Uterus (tissue), 3 donors: ENCODE measurements at regions not wholly inside any gene's neighbourhood (a gene's known extent, or its start where the extent isn't known, plus 50 kb on each side); places are given as distances from the start of the nearest gene placed in this dataset.
"Not testable (repeated sequence)": the region's sequence is repeated elsewhere in the genome, so short reads cannot be mapped to it uniquely, and the experiment has no call there.

Experiments used
- DNase-seq, 2 donors: peaks; one replicate each; pipeline ENCODE4 v3.0.0-alpha.2; 2019 to 2020
- H3K27ac ChIP-seq, 2 donors: fragments of 200-600 bp; sonication (generic); 1 replicate in 1 of 2; 2 replicates in 1 of 2; pipeline ENCODE4 v1.5.1; 2016 to 2018
- H3K27me3 ChIP-seq, 2 donors: fragments of 200-600 bp; sonication (generic); one replicate each; pipeline ENCODE4 v1.5.1; 2018 to 2019; ENCODE audit warnings: control low read depth in 1 of 2
- H3K36me3 ChIP-seq, 2 donors: fragments of 200-600 bp; sonication (generic); one replicate each; pipeline ENCODE4 v1.5.1; 2019; ENCODE audit warnings: control low read depth in 1 of 2
- H3K4me1 ChIP-seq, 2 donors: fragments of 200-600 bp; sonication (generic); one replicate each; pipeline ENCODE4 v1.5.1; 2018 to 2019; ENCODE audit warnings: control low read depth in 1 of 2
- H3K4me3 ChIP-seq, 2 donors: fragments of 200-600 bp; sonication (generic); 1 replicate in 1 of 2; 2 replicates in 1 of 2; pipeline ENCODE4 v1.5.1; 2018 to 2019; ENCODE audit warnings: mild to moderate bottlenecking in 1 of 2
- H3K9me3 ChIP-seq, 2 donors: fragments of 200-600 bp; sonication (generic); one replicate each; pipeline ENCODE4 v1.5.1; 2019; ENCODE audit warnings: control low read depth in 1 of 2
- POLR2A ChIP-seq, 2 donors: fragments of 450-650 bp; IDR thresholded peaks; one replicate each; pipeline ENCODE4 v1.6.1; 2016; ENCODE audit warnings: antibody characterized with exemption in 2 of 2, mild to moderate bottlenecking in 1 of 2, moderate library complexity in 1 of 2
- intact Hi-C: fragments of 100-400 bp; cut with DNase I; formaldehyde crosslinking; loops from one replicate; pipeline ENCODE4 v1.15.1; 2023; ENCODE audit warnings: low total_unique reads
- TF ChIP-seq, protein P1 (sequence below), 4 experiments: fragments of 200-600 bp in 2 of 4; fragments of 450-650 bp in 2 of 4; sonication (generic) in 2 of 4; IDR thresholded peaks; one replicate each; pipeline ENCODE4 v1.5.1; 2016 to 2019; ENCODE audit warnings: antibody characterized with exemption in 4 of 4, mild to moderate bottlenecking in 2 of 4, moderate library complexity in 1 of 4
- donor health status: DM: yes; HTN: yes; CAD: no.

DNA sequence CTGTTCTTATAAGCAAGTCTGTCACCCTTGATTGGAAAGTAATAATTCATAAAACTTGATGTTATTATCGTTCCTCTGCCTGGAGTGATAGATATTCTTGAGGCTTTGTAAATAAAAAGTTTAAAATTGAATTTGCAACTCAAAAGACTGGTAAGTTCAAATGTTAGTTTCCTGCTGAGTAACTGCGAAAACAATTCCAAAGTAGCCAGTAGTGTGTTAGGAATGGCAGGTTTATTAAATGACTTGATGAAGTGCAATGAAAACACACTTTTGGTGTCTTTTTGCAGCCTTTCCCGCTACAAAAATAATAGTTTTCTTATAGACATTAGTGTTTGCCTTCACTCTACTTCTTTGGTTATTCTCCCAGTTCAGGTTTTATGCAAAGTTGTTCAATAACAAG, 299.3 kb downstream of the DLEU7 start:
- no peak for TF ChIP-seq POLR2A (IDR thresholded peaks at IDR 0.05)
- TF ChIP-seq, protein P1, sequence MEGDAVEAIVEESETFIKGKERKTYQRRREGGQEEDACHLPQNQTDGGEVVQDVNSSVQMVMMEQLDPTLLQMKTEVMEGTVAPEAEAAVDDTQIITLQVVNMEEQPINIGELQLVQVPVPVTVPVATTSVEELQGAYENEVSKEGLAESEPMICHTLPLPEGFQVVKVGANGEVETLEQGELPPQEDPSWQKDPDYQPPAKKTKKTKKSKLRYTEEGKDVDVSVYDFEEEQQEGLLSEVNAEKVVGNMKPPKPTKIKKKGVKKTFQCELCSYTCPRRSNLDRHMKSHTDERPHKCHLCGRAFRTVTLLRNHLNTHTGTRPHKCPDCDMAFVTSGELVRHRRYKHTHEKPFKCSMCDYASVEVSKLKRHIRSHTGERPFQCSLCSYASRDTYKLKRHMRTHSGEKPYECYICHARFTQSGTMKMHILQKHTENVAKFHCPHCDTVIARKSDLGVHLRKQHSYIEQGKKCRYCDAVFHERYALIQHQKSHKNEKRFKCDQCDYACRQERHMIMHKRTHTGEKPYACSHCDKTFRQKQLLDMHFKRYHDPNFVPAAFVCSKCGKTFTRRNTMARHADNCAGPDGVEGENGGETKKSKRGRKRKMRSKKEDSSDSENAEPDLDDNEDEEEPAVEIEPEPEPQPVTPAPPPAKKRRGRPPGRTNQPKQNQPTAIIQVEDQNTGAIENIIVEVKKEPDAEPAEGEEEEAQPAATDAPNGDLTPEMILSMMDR (IDR thresholded peaks at IDR 0.05): no peak
- no peaks in the 10 kb centered on the region for H3K36me3 ChIP-seq
- H3K27ac ChIP-seq: no peak overlapping the region
- H3K4me1 ChIP-seq: no peaks in the 10 kb centered on the region
- no peak for DNase-seq
- no peaks in the 10 kb centered on the region for H3K27me3 ChIP-seq
- H3K9me3 ChIP-seq: no peaks in the 10 kb centered on the region
- H3K4me3 ChIP-seq: no peak overlapping the region
- intact Hi-C loops: no loop called here

DNA sequence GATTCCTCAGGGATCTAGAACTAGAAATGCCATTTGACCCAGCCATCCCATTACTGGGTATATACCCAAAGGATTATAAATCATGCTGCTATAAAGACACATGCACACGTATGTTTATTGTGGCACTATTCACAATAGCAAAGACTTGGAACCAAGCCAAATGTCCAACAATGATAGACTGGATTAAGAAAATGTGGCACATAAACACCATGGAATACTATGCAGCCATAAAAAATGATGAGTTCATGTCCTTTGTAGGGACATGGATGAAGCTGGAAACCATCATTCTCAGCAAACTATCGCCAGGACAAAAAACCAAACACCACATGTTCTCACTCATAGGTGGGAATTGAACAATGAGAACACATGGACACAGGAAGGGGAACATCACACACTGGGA, 296.3 kb downstream of the DLEU7 start:
- H3K4me3 ChIP-seq, H3K27me3 ChIP-seq, intact Hi-C loops, H3K36me3 ChIP-seq, H3K9me3 ChIP-seq, H3K4me1 ChIP-seq, DNase-seq, H3K27ac ChIP-seq: not testable (repeated sequence)

DNA sequence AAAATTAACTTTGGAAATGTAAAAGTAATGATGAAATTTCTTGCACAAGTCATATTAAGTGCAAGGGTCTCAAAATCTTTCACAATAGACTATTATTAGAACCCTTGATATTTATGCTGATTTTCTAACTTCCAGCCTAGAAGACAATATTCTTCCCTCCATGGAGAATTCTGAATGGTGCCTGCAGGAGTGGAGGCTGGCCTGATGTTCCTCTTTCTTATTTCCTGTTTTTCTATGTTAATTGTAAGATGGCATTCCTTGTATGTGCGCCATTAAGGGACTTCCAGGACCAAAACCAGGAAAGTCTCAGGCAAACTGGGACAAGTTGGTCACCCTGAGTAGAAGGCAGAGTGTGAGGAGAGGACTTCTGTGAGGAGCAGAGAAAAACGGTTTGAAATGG, 294.9 kb downstream of the DLEU7 start:
- Histone ChIP-seq H3K27me3 (no peaks in the 10 kb centered on the region), H3K27ac (no peak overlapping the region), H3K4me3 (no peak overlapping the region), H3K9me3 (no peaks in the 10 kb centered on the region), H3K4me1 (no peaks in the 10 kb centered on the region), H3K36me3 (no peaks in the 10 kb centered on the region)
- no peak for DNase-seq
- intact Hi-C loops: no loop called here
- TF ChIP-seq, protein P1 (IDR thresholded peaks at IDR 0.05): no peak
- TF ChIP-seq POLR2A (IDR thresholded peaks at IDR 0.05): no peak

DNA sequence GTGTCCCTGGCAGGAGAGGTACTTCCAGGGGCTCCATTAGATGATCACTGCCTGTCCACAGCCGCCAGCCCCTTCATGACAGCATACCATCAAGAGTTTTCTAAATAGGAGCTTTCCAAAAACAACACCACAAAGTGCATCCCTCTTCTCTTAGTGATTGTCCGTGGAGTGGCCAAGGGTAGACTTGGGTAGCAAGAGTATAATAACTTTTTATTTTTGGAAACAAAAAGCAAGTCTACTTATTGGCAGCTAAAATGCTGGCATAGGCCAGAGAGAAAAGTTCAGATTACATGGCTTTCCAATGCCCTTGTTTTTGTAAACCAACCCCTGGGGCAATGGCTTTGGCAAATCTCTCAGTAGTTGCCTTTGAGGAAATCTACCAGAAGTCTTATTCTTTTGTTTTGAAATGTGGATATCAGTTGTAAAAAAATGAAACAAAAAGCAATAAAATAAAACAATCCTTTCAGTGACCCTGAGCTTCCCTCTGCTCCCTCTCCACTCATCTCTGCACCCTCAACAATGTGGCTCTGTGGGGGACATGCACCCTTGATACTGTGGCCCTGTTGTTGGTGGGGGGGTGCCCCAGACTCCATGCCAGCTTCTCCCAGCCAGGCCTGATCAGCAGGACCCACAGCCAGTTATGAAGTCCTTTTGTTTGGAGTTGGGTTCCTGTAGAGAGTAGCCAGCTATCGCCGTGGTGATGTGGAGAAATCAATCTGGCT, 294.1 kb downstream of the DLEU7 start:
- Histone ChIP-seq H3K4me1 (no peaks in the 10 kb centered on the region), H3K27me3 (no peaks in the 10 kb centered on the region), H3K9me3 (no peaks in the 10 kb centered on the region), H3K36me3 (no peaks in the 10 kb centered on the region), H3K27ac (no peak overlapping the region), H3K4me3 (no peak overlapping the region)
- no peak for TF ChIP-seq POLR2A (IDR thresholded peaks at IDR 0.05)
- TF ChIP-seq, protein P1 (IDR thresholded peaks at IDR 0.05): no peak
- DNase-seq: no peak
- intact Hi-C loops: no loop called here

DNA sequence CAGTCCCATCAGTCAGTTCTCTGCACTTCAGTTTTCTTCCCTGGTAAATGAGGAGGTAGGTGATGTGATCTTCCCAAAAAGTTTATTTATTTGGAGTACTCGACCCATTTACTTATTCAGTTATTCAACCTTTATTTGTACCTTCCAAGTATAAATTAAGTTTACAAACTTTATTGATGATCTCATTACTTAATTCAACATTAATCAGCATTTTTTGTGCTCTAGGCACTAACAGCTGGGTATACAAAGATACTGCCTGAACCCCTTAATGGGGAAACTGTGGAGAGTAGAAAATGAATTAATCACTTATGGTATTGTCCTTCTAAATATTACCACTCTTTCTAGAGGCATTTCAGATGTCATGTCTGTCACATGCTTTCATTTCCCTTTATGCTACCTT, 293.3 kb downstream of the DLEU7 start:
- TF ChIP-seq, protein P1 (IDR thresholded peaks at IDR 0.05): no peak
- TF ChIP-seq POLR2A (IDR thresholded peaks at IDR 0.05): no peak
- Histone ChIP-seq H3K4me3 (no peak overlapping the region), H3K4me1 (no peaks in the 10 kb centered on the region), H3K36me3 (no peaks in the 10 kb centered on the region), H3K9me3 (no peaks in the 10 kb centered on the region), H3K27me3 (no peaks in the 10 kb centered on the region), H3K27ac (no peak overlapping the region)
- DNase-seq: no peak
- intact Hi-C loops: no loop called here
